ENCODE measurements at regions not wholly inside any gene's neighbourhood (a gene's known extent, or its start where the extent isn't known, plus 50 kb on each side); places are given as distances from the start of the nearest gene placed in this dataset.
A peak's percentile ranks its signal among the peaks of the same experiment; 100 is the strongest.
"Not testable (repeated sequence)": the region's sequence is repeated elsewhere in the genome, so short reads cannot be mapped to it uniquely, and the experiment has no call there.

DNA sequence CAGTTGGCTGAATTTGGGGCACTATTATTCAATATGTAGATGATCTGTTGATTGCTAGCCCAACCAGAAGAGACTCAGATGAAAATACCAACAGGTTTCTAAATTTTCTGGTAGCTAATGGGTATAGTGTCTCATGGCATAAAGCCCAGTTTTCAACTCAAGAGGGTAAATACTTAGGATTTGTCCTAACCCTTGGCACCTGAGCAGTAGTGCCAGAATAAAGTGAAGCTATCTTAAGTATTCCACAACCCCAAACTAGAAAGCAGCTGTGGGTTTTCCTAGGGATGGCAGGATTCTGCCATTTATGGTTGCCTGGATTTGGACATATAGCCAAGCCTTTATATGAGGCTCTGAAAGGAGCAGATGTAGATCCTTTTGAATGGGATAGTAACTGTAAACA lies 119.0 kb downstream of the AGTR2 start:
- no peak for DNase-seq (ENCODE audit: low spot score)

DNA sequence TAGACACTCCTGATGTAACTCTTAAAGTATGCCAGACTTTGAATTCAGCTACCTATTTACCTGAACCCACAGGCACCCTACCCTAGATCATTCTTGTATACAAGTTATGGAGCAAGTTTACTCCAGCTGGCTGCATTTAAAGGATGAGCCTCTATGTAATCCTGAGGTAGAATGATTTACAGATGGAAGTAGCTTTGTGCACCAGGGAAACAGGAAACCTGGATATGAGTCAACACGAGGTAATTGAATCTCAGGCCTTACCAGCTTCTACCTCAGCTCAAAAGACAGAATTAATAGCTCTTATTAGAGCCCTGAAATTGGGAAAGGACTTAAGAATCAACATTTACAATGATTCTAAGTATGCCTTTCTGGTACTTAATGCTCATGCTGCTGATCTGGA lies 119.8 kb downstream of the AGTR2 start:
- DNase-seq (ENCODE audit: low spot score): no peak

DNA sequence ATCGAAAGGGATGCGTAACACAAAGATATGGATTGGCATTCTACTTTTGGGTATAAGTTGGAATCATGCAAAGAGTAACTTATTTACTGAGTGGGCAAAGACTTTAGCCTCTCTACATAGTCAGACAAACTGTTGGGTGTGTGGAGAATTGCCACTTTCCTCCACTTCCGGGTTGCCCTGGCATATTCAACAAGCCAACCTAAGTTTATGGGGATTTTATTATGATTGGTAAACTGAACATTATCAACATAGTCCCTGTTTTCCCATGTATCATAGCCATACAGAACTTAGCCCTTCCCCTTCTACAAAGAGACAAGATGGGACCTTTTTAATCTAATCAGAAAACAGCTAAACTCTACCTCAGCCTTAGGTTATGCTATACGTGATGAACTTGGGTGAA lies 121.6 kb downstream of the AGTR2 start:
- no peak for DNase-seq (ENCODE audit: low spot score)

DNA sequence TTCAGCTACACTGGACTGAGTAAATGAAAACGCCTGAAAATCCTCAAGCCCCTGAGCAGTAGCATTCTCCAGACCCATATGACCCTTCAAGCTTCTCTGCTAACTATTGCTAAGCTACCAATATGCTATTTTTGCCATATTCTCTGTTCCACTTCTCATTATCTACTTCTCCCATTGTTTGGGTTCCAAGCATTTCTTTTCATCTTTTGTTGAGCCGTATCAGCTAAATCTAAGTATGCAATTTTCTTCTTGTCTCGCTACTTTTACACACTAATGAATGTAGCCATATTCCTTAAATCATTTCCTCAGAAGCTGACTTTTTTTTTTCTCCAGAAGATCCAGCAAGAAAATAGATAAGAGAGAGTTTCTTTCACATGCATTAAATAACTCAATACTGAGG lies 128.4 kb downstream of the AGTR2 start:
- DNase-seq (ENCODE audit: low spot score): no peak

DNA sequence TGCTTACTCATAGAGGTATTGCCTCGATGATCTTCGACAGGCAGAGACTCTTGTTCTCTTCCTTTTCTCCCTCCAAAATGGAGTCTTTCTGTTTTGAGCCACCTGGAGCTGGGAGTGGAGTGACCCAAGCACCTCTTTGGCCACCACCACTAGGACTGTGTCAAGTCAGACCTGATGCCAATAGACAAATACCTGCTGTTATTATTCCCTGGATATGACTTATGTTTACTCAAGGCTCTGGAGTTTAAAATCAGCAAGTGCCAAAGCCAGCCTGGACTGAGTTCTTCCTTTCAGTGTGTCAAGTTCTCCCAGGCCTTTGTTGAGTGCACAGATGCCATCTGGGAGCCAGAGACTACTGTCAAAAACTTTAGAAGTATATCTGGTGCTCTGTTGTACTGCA lies 130.2 kb upstream of the SLC6A14 start:
- DNase-seq (ENCODE audit: low spot score): no peak

DNA sequence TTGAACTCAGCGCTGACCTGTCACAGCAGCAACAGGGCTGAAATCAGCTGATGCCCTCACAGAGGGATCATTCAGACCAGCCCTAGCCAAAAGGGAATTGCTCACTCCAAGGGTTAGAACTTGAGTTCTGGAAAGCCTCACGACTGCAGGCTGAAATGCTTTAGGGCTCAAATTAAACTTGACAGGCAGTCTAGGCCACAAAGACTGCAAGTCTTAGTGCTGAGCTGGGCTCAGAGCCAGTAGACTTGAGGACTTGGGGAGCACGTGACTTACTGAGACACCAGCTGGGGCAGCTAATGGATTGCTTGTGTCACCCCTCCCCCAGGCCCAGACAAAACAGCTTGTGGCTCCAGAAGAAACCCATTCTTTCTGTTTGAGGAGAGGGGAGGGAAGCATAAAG lies 119.0 kb upstream of the SLC6A14 start:
- DNase-seq (ENCODE audit: low spot score): peak; percentile 33

DNA sequence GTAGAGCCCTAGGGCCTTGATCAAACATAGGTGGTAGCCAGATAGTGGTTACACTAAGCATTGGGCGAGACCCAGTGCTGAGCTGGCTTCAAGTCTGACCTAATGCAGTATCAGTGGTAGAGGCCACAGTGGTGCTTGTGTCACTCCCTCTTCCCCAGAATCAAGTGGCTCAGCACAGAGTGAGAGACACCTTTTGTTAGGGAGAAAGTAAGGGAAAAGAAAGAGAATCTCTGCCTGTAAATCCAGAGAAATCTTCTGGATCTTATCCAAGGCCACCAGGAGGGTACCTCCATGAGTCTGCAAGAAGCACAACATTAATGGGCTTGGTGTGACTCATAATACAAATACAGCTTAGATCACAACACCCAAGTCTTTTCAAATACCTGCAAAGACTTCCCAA lies 117.7 kb upstream of the SLC6A14 start:
- no peak for DNase-seq (ENCODE audit: low spot score)

DNA sequence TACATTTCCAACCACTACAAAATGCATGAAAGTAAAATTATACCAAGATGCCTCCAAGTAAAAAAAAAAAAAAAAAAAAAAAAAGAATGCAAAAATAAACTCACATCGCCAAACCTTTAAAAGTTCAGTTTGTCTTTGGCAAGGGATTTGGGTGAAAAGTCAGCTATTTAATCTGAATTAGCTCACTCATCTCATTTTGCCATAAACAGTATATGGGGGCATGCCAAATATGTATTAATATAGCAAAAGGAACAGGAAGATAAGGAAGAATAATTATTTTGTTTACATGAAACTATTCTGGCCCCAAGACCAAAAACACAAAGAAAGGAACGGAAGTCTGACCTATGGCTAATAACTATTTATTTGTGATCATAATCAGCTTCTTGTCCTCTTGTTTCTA lies 114.7 kb upstream of the SLC6A14 start:
- DNase-seq (ENCODE audit: low spot score): no peak

DNA sequence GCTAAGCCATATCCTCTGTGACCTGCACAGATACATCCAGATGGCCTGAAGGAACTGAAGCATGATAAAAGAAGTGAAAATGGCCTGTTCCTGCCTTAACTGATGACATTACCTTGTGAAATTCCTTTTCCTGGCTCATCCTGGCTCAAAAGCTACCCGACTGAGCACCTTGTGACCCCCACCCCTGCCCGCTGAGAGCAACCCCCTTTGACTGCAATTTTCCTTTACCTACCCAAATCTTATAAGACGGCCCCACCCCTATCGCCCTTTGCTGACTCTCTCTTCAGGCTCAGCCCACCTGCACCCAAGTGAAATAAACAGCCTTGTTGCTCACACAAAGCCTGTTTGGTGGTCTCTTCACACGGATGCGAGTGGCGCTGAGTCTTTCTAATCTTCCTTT lies 104.4 kb upstream of the SLC6A14 start:
- not testable (repeated sequence) for DNase-seq (ENCODE audit: low spot score)

DNA sequence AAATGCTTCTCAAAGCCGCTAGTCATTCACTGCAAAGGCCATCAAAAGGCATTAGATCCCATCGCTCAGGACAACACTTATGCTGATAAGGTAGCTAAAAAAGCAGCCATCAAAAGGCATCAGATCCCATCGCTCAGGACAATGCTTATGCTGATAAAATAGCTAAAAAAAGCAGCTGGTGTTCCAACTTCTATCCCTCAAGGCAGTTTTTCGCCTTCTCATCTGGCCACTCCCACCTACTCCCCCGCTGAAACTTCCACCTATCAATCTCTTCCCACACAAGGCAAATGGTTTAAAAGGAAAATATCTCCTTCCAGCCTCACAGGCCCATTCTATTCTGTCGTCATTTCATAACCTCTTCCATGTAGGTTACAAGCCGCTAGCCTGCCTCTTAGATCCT lies 101.6 kb upstream of the SLC6A14 start:
- not testable (repeated sequence) for DNase-seq (ENCODE audit: low spot score)

DNA sequence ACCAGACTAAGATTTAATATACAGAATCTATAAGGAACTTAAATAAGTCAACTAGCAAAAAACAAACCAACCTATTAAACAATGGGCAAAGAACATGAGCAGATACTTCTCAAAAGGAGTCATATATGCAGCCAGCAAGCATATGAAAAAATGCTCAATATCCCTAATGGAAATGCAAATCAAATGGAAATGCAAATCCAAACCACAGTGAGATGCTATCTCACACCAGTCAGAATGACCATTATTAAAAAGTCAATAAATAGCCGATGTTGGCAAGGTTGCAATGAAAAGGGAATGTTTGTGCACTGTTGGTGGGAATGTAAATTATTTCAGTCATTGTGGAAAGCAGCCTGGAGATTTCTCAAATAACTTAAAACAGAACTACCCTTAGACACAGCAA lies 97.0 kb upstream of the SLC6A14 start:
- no peak for DNase-seq (ENCODE audit: low spot score)

DNA sequence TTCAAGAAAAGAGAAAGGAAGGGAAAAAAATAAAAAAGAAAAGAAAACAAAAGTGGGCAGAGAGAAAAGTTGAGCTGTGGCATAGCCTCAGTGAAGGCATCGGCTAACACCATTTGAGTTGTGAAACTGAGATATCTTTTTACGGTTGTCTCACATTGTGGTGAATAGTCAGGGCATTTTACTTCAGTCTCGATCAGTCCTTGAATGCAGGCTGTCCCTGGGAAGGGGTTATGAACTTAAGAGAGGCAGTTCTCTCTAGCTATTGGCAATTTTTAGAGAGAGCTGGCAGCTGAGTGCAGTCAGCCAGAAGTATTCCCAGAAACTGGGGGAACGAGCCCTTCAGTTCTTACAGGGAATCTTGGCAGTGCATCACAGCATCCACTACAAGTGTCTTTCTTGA lies 93.5 kb upstream of the SLC6A14 start:
- DNase-seq (ENCODE audit: low spot score): no peak

DNA sequence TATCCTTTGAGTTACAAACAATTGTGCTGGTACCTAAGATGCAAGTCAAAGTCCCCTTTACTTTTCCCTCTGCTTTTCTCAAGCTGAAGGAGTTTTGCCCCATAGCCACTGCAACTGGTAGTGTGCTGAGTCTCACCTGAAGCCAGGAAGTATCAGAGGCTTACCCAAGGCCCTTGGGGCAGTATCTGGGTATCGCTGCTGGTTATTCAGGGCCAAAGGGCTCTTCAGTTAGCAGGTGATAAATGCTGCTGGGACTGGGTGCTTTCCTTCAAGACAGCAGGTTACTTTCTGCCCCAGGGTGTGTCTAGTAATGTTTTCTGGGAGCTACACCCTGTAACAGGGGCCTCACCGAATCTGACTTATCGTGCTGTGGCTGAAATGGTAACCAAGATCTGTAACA lies 90.4 kb upstream of the SLC6A14 start:
- no peak for DNase-seq (ENCODE audit: low spot score)

DNA sequence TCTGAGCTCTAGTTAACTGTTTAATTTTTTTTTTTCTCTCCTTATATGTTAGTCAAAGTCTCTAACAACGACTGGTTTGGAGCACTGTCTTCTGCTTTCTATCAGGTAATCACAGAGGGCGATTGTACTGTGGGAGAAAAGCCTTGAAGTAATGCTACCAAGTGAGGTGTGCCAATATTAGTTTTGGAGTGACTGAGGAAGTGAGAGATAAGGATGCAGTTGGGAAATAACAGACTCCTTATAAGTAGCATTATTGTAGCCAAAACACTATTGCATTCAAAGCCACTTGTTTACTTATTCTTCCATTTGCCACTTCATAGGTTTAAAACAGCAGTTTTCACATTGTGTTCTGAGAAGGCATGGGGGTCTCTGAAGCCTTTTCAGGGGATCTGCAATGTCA lies 79.1 kb upstream of the SLC6A14 start:
- no peak for DNase-seq (ENCODE audit: low spot score)

DNA sequence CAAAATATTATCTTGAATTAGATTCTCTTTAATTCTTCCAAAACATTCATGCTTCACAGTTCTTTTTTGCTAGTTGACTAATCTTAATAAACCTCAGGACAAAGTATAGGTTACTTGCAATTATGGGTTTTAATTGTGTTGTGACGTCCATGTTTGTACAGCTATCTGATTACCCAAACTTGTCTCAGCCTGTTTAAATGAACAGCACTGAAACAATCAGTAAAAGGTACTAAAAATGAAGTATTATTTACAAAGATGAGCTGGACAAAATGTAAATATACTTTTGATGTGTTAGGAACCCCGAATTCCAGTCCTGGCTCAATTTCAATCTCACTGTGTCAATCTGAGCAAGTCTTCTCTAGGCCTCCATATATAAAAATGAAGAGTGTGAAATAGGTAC lies 57.4 kb upstream of the SLC6A14 start:
- DNase-seq (ENCODE audit: low spot score): no peak

DNA sequence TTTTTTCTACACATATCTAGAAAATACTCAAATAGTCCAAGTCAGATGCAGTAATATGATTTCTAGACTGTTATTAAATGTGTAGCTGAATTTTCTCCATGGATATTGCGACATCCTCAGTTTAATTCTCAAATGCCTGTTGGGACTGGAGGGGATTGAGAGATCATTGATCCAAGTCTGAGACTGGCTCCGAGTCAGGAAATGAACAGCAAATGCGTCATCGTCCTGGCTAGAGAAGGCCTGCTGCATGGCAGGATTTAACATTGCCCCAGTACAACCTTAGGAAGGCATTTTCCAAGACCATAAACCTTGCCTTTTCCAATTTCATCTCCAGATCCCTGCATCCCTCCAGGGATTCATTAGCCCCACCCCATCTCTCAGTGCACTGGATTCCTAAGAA lies 56.6 kb upstream of the SLC6A14 start:
- DNase-seq (ENCODE audit: low spot score): no peak

DNA sequence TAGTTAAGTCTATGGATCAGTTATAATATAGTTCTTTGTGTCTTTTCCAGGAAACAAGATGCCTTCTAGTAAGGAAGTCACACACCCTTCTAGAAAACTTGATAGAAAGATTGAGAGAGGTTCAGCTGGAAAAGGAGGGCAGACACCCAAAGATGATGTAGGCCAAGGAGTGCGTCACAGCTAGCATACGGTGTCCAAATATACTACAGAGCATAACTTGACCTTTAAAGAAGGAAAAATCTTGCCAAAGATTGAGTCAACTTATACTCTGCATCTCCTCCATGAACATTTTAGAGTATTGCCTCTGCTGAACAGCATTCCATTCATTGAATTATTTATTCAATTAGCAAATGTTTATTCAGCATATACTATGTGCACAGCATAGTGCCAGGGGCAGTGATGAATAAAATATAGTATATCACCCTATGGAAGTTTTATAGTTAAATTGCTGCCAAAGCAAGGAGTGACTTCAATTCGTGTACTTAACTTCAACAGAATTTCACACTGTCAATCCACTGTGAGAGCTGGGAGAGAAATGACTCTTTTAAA lies 51.9 kb upstream of the SLC6A14 start:
- DNase-seq (ENCODE audit: low spot score): no peak
